ENCODE measurements at regions not wholly inside any gene's neighbourhood (a gene's known extent, or its start where the extent isn't known, plus 50 kb on each side); places are given as distances from the start of the nearest gene placed in this dataset.

GRCh38 chr2:160697817-160698216, 204.2 kb upstream of the RBMS1 start:
- no peak overlapping the region for H3K4me3 ChIP-seq (ENCODE audit: low read depth, low read length)
- no peak for TF ChIP-seq CTCF (conservative IDR thresholded peaks at IDR 0.05; ENCODE audit: low read depth, low read length)
- DNase-seq (ENCODE audit: low read depth) = no peak

- no peak for TF ChIP-seq CTCF (conservative IDR thresholded peaks at IDR 0.05; ENCODE audit: low read depth, low read length)
- no peak overlapping the region for H3K4me3 ChIP-seq (ENCODE audit: low read depth, low read length)
Observed at GRCh38 chr2:160700021-160700814, 206.6 kb upstream of the RBMS1 start.

GRCh38 chr2:160701822-160702221, 208.2 kb upstream of the RBMS1 start:
- no peak overlapping the region for H3K4me3 ChIP-seq (ENCODE audit: low read depth, low read length)
- TF ChIP-seq CTCF (conservative IDR thresholded peaks at IDR 0.05; ENCODE audit: low read depth, low read length) = no peak
- DNase-seq (ENCODE audit: low read depth) = no peak

More at GRCh38 chr2:160700021-160700814, 206.6 kb upstream of the RBMS1 start:
- DNase-seq (ENCODE audit: low read depth) = no peak

GRCh38 chr2:160702754-160703153, 209.1 kb upstream of the RBMS1 start:
- TF ChIP-seq CTCF (conservative IDR thresholded peaks at IDR 0.05; ENCODE audit: low read depth, low read length) = no peak
- no peak for DNase-seq (ENCODE audit: low read depth)
- H3K4me3 ChIP-seq (ENCODE audit: low read depth, low read length) = no peak overlapping the region

GRCh38 chr2:160703648-160704585, 210.3 kb upstream of the RBMS1 start:
- no peak for DNase-seq (ENCODE audit: low read depth)
- TF ChIP-seq CTCF (conservative IDR thresholded peaks at IDR 0.05; ENCODE audit: low read depth, low read length) = no peak
- no peak overlapping the region for H3K4me3 ChIP-seq (ENCODE audit: low read depth, low read length)

- TF ChIP-seq CTCF (conservative IDR thresholded peaks at IDR 0.05; ENCODE audit: low read depth, low read length) = no peak
- DNase-seq (ENCODE audit: low read depth) = no peak
- H3K4me3 ChIP-seq (ENCODE audit: low read depth, low read length) = no peak overlapping the region
Observed at GRCh38 chr2:160715428-160715827, 221.8 kb upstream of the RBMS1 start.

Measured in epithelial cell of proximal tubule (primary cell).